B cell (primary cell): ENCODE measurements at regions not wholly inside any gene's neighbourhood (a gene's known extent, or its start where the extent isn't known, plus 50 kb on each side); places are given as distances from the start of the nearest gene placed in this dataset.
"Not testable (repeated sequence)": the region's sequence is repeated elsewhere in the genome, so short reads cannot be mapped to it uniquely, and the experiment has no call there.

Experiments
- CTCF ChIP-seq: fragments of 200-600 bp; IDR thresholded peaks from one replicate; pipeline ENCODE4 v1.8.0; 2022; ENCODE audit warnings: antibody characterized with exemption, mild to moderate bottlenecking
- EZH2 ChIP-seq: IDR thresholded peaks from 2 replicates; pipeline ENCODE4 v1.6.1; 2012; ENCODE audit warnings: borderline replicate concordance, low read depth, mild to moderate bottlenecking, moderate library complexity, low read length; ENCODE audit not compliant: insufficient read depth, poor library complexity, severe bottlenecking

GRCh38 chr22:10736879-10737278 lies 4791.1 kb upstream of the OR11H1 start:
- TF ChIP-seq CTCF, EZH2: not testable (repeated sequence)
